Stimulated activated CD4-positive, alpha-beta T cell treated with anti-CD3 and anti-CD28 coated beads, Interleukin-15, amount 100 ng/mL, for 24 hours (primary cell): ENCODE measurements at regions not wholly inside any gene's neighbourhood (a gene's known extent, or its start where the extent isn't known, plus 50 kb on each side); places are given as distances from the start of the nearest gene placed in this dataset.
"Not testable (repeated sequence)": the region's sequence is repeated elsewhere in the genome, so short reads cannot be mapped to it uniquely, and the experiment has no call there.

Experiments used
- DNase-seq: peaks from one replicate; pipeline ENCODE4 v3.0.0-alpha.2; 2020

DNA sequence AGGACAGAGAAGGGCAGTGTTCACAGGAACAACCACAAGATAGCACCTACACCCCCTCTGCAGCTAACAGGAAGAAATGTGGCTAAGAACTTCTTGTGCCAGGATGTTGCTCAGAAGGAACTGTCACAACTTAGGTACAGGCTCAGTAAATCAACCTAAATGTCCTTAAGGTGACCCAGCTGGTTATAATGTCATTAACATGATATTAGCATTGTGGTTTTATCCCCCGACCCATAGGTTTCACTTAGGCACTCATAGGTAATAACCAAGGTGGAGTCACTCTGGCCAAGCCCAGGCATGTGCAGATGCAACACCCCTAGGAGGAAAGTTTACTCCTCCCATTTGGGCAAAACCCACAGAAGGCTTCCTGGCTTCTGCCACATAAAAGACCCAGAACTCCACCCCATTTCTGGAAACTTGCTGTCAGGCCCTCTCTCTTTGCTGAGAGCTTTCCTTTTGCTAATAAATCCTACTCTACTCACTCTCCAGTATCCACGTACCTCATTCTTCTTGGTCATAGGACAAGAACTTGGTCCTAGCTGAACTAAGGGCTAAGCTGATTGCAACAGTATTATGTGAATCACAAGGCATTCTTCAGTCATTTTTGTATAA, 951.3 kb downstream of the SLITRK5 start:
- DNase-seq = peak; percentile 21

DNA sequence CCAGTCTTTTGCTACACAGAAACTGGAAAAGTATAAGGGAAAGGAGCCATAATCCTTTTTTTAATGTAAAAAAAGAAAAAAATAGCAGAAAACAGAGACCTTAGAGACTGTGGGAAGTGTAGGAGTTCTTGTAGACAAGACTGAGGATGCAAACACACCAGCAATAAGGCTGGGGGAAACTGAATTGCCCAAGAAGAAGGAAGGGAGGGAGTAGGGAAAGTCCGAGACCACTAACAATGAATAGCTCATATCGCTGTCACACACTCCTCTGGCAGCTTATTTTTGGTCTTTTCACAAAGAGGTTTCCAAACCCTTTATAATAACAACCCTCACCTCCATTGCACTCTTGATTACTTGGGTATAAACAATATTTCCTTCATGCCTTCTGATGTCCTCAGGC, 952.0 kb downstream of the SLITRK5 start:
- DNase-seq = peak; percentile 1

DNA sequence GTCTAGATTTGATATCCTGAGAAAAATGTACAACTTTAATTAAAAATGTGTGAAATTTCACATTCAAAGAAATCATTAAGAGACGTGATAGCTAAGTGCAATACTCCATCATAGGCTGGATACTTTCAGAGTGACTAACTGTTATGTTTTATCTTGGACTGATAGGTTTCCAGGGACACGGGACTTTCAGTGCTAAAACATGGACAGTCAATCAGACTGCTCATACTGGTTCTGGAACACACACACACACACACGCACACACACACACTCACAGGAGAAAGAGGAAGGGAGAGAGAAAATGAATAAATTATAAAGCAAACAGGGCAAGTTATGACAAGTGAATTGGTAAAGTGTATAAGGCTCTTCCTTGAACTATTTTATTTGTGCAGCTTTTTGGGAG, 955.9 kb downstream of the SLITRK5 start:
- DNase-seq = no peak

DNA sequence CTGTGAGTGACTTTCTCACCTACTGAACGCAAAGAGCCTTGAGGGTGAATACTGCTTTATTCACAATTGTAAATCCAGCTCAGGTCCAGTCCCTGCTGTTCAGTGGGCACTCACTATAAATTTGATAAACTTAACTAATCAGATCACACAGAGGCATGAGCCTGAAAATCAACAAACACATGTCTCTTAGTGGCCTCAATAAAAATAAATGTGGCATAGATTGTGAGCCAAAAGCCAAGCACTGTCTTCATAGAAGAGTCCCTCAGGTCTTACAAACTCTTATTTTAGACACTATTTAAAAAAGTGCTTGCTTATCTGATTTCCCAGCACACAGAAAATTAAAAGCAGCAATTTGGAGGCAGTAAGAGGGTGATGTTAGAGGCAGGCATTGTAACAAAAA, 957.7 kb downstream of the SLITRK5 start:
- no peak for DNase-seq

DNA sequence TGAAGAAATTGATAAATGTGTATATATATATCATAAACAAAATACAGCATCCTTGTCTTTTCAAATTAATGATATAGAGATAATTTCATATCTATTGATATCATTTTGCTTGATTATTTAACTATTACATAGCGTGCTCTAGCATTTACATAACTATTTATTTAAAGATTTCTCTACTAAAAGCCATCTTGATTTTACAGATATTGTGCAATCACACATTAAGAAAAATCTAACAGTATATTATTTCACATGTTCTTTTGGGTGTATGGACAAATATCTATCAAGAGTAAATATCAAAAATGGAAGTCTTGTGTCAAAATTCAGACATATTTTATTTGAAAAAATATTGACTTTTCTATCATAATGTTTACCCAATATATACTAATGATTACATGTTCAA, 966.8 kb downstream of the SLITRK5 start:
- no peak for DNase-seq

DNA sequence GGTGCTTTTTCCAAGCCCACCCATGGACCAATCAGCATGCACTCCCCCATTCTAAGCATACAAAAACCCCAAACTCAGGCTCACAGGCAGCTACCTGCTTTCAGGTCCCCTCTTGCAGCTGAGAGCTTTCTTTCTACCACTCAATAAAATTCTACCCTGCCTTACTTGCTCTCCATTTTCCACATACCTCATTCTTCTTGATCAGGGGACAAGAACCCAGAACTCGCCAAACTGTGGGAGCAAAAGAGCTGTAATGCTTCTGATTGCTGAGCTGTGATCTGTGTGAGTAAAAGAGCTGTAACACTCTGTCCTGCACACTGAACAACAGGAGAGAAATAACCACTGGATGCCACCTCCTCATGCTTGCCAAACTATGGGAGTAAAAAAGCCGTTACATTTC, 972.1 kb downstream of the SLITRK5 start:
- DNase-seq = no peak

DNA sequence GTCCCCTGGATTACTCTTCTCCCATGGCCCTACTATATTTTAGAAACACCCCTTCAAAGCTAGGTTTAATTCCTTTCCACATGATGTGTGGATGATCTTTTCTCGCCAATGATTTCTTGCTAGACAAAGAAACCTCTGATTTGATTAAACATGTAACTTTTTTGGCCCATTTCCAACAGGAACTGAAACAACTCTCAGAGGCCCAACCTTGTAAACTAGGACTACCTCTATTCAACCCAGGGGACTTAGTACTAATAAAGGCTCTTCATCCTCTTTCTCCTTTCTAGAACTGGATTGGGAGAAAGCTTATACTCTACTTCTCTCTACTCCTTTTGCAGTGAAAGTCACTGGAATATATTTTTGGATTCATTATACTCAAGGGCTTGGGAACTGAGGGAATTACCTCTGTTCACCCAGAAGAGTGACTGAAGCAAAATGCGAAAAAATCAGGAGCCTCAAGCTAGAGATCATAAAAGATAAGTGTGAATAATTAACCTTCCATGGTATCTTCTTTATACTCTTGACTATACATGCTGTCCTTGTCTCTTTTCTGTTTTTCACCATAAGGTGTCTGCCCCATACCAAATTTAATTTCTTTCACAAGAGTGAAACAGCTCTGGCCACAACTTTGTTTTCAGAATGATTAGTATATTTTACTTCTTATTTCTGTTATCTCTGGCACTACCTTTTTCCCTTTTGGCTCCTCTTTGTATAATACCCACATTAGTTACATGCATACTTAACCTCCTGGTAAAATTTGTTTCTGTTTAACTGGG, 977.6 kb downstream of the SLITRK5 start:
- DNase-seq = no peak

DNA sequence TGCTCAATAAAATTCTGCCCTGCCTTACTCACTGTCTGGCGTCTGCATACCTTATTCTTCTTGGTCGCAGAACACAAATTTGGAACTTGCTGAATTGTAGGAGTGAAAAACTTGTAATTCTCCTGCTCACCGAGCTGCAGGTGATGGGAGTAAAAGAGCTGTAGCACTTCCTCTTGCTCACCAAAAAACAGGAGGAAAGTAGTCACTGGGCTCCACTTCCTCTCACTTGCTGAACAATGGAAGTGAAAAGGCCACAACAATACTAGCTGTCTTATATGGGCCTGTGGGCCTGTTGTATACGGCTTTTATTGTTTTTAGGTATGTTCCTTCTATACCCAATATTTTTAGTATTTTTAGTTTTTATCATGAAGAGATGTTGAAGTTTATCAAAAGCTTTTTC, 978.7 kb downstream of the SLITRK5 start:
- no peak for DNase-seq

DNA sequence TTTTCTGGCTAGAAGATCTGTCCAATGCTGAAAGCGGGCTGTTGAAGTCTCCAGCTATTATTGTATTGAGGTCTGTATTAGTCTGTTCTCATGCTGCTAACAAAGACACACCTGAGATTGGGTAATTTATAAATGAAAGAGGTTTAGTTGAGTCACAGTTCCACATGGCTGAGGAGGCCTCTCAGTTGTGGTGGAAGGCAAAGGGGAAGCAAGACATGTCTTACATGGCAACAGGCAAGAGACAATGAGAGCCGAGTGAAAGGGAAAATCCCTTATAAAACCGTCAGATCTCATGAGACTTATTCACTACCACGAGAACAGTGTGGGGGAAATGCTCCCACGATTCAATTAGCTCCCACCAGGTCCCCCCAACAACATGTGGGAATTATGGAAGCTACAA, 980.4 kb downstream of the SLITRK5 start:
- peak; percentile 1 for DNase-seq

DNA sequence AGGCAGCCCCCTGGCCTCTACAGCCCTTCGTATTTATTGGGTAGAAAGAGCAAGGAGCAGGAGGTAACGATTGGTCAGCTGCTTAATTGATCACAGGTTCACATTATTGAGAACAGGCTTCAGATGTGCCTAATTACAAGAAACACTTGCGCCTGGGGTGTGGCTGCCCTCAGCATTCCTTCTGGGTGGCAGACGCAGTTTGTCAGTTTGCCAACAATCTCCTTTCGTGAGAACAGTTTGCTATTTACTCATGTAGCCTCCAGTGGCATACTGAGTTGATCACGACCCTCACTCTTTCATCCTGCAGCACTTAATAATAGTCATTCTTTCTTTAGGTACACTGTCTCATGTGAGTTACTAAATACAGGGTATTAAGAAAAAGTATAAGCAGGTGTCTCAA, 985.6 kb downstream of the SLITRK5 start:
- no peak for DNase-seq

DNA sequence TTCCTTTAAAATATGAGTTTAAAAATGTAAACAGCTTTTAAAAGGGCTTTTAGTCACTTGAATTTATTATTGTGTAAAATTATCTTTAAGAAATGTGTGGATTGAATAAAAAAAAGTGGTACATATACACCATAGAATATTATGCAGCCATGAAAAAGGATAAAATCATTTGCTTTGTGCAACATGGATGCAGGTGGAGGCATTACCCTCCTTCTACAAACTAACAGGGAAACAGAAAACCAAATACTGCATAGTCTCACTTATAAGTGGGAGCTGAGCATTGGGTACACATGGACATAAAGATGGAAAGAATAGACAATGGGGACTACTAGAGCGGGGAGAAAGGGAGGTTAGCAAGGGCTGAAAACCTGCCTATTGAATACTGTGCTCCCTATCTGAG, 999.3 kb downstream of the SLITRK5 start:
- no peak for DNase-seq

DNA sequence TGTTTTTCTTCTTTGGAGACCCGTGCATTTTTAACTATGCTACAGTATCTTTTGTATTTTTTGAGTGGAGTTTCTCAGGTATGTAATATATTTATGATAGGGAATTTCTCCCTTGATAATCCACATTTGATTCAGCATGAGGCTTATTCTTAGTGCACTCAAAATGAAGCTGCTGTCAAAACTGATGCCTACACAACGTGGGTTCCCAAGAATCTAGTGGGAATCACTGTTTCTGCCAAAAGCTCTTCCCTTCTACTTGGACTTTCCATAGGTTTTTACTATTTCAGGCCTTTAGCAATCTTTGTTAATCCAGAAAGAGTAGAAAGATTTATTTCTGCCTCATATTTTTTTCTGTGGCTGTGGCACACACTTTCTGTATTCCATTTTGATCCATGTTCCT, 1003.7 kb downstream of the SLITRK5 start:
- no peak for DNase-seq

DNA sequence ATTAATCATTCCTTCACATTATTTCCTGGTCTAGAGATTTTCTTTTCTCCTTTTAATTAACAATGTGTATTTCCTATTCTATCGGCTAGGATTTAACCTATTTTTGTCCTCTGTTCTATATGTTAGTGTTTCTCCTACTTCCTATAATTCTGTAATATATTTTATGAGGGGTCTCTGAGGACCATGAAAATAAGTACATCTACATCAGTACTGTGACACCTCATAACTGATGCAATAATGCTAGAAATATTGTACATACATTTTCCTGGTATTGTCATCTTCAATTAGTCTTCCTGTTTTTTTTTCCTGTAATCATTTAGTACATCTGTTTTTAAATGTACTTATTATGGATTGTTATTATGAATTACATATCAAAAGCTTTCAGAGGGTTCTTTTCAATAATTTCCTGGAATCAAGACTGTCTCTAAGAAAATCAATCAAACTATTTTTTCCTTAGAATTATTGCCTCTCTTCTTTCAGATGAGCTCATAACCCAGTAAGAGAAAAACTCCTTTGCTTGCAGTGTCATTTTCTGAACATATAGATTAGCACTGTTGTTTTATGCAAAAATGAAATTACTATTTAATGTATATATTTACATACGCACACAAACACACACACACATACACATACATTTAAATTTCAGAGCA, 1004.3 kb downstream of the SLITRK5 start:
- DNase-seq = no peak

DNA sequence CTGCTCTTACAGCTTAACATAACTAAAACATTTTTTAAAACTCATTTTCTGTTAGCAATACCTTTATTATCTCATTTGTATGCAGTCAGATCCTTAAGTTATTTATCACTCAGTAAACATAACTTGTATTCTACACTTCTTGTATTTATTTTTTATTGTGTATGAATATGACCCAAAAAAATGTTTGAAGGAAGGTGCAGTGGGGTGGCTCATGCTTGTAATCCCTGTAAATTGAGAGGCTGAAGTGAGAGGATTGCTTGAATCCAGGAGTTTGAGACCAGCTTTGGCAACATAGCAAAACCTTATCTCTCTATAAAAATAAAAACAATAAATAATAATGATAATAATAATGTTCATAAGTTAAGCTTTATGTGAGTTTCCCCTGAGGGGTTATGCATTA, 1004.8 kb downstream of the SLITRK5 start:
- DNase-seq = no peak

DNA sequence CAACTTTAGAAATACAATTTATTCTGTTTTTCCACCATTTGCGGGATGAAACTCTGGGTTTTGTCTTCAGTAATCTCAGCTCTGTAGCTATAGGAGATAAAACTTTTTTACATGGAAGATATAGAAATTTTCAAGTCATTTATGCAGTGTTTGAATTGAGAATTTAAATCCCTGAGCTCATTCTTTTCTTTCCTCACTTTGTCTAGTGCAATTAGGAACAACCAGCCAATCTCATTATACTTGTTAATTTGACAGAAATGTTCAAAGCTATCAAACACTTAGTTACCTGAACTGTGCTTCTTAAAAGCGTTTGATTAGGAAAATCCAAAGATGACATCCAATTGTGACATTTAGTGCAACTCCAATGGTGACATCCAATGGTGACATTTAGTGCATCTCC, 1014.3 kb downstream of the SLITRK5 start:
- no peak for DNase-seq

DNA sequence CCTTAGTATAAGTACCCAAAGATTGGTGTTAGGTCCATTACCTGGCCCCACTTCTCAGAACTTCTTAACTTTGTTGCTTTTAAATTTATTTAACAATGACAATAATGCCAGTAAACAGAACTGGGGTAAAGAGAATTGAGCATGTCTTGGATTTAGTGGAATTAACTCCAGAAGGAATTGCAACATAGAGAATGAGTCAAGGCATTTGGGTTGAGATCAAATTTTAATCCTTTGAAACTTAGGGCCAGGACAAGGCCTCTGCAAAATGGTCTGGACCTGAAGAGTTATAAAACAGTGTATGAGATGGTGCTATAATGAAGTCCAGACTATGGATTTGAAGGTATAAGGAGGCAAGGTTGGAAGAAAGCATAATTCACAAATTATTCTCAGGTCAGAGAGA, 1030.4 kb downstream of the SLITRK5 start:
- no peak for DNase-seq

DNA sequence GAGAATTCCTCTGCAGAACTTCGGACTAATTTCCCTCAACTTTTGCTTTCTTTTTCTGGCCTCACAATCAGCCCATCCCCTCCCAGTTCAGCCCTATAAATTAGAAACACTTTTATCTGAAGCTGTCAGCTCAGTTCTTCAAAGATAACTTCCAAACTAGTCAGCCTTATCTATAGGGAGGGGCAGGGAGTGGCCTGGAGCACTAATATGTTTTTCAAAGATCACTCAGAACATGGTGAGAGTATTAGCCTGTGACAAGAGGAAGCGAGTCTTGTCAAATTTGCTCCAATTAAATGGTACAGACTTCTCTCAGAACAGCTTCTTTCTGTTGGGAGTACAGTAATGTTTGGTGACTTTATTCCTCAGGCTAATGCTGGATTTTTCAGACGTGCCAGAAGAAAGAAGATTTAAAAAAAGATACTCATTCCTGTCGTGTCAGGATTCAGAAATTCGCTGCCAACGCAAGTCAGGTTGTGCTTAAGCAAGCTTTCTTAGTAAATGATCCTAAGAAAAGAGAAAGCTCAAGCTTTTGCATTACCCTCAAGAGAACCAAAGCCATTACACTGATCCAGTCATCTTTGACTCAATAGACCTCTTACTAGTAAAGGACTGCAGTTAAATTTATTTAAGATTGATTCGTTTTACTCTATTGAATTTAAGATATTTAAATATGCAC, 1033.6 kb downstream of the SLITRK5 start:
- DNase-seq = no peak

DNA sequence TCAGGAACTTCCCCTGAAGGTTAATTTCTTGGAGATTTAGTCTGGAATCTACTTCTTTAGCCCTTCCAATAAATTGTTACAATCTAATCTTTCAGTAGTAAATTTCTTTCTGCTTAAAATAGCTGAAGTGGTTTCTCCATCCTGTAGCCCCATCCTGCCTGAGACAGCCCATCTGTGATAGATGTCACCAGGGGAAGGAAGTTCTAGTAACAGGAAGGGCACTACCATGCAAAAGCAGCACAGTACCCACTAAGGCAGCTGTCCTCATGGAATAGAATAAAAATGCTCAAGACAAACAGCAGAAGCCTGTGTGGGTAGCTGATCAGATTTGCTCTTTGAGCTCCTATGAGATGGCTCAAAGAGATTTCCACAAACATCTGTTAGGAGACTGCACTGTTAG, 1036.5 kb downstream of the SLITRK5 start:
- DNase-seq = no peak

DNA sequence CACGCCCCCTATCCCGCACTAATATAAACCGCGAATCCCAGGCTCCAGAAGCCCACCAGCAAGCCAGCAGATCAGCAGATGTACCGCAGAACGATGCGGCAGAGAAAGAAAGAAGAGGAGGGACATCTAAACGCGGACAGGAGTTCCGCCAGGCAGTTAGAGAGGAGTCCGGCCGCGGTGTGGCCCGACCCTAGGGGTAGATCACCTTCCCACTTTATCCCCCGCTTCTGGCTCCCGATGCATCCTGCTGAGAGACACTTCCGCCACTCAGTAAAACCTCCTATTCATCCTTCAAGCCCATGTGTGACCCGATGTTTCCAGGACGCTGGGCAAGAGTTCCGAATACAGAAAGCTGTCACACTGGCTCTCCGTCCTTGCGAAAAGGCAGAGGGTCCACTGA, 1046.8 kb downstream of the SLITRK5 start:
- no peak for DNase-seq

DNA sequence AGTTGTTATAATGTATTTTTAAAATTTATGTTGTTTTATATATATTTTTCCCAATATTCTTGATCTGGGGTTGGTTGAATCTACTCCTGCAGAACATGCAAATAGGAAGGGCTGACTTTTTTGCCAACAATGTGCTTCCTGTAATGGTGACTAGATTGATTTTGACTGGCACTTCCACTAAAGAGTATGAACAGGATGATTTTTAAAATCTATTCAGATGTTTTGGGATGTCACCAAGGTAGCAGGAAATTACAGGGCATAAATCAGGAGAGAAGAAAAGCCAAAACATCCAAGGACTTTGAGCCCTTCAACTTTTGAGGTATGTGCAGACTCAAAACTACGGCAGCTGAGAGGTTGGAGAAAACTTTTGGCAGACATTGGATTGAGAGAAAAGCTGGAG, 1047.6 kb downstream of the SLITRK5 start:
- no peak for DNase-seq

DNA sequence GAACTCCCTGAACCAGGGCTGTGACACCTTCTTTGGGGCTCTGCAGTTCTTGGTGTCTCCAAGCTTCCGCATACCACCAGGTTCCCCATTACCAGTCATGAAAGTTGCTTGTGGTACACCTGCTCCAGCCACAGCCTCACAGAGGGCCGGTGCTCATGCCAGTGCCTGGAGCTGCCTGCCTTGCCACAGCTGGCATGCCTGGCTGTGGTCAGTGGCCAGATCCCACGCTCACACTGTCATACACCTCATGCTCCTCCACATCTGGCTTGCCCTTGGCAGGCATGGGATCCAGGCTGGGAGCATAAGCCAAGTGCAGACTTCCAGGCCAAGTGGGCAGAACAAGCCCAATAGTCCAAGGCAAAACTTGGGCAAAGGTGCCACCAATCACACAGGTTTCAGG, 1054.9 kb downstream of the SLITRK5 start:
- no peak for DNase-seq

DNA sequence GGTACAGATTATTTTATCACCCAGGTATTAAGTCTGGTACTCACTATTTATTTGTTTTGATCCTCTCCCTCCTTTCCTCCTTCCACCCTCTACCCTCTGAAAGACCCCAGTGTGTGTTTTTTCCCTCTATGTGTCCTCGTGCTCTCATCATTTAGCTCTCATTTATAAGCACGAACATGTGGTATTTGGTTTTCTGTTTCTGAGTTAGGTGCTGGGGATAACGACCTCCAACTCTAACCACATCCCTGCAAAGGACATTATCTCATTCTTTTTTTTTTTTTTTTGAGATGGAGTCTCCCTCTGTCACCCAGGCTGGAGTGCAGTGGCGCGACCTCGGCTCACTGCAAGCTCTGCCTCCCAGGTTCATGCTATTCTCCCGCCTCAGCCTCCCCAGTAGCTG, 1056.1 kb downstream of the SLITRK5 start:
- DNase-seq = not testable (repeated sequence)

DNA sequence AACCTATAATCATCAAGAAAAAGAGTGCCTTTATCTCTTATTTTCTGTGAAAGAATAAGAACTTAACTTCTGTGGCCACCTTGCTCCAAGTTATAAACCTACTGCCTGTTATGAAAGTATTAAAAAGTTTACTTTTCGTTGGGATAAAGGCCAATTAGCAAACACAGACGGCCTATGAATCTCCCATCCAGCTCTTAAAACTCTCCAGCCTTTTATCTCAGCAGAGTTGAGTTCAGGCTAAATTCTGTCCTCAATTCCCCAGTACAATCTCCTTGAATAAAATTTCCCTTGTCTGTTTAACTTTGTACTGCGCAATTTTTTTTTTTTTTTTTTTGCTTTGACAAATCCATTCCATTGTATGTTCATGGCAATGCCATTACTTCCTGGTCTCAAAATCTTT, 1058.4 kb downstream of the SLITRK5 start:
- DNase-seq = no peak

DNA sequence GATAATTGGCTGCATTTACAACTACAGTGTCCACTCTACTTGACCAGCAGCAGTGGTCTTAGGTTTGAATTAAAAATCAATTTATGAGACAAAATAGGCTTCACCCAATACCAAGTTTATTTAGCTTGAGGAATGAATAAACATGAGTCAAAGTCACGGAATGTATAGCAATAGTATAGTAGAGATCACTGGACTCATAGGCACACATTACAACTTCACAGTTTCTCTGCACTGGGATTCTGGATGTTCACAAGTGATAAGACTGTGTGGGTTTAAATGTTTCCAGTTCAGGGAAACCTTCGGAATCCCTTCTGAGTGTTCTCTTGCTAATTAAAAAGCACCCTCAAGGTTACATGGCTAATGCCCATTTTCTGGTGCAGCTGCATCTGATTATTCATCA, 1064.9 kb downstream of the SLITRK5 start:
- DNase-seq = no peak
